Activated CD8-positive, alpha-beta T cell treated with anti-CD3 and anti-CD28 coated beads for 36 hours (primary cell): ENCODE measurements at regions not wholly inside any gene's neighbourhood (a gene's known extent, or its start where the extent isn't known, plus 50 kb on each side); places are given as distances from the start of the nearest gene placed in this dataset.

Source experiments
- ATAC-seq: fragments of 200-7000 bp; cut with Tn5 transposase; one replicate; pipeline ENCODE4 v1.10.0; 2021; ENCODE audit warnings: mild to moderate bottlenecking, moderate library complexity
- CTCF ChIA-PET: fragments of 350-600 bp; sonication (Branson Sonifier 250); formaldehyde crosslinking; loops from one replicate; lab custom pipeline; 2021; ENCODE audit warnings: antibody characterized with exemption; lab: Charles Lee
- POLR2A ChIA-PET: fragments of 350-600 bp; sonication (Branson Sonifier 250); formaldehyde crosslinking; loops from one replicate; lab custom pipeline; 2021; ENCODE audit warnings: antibody characterized with exemption; lab: Charles Lee
- DNase-seq: peaks from one replicate; pipeline ENCODE4 v3.0.0-alpha.2; 2020
- H3K27ac Mint-ChIP-seq: one replicate; pipeline ENCODE4 v1.8.0; 2021; ENCODE audit warnings: mild to moderate bottlenecking, mixed read lengths
- H3K27me3 Mint-ChIP-seq: one replicate; pipeline ENCODE4 v1.8.0; 2021; ENCODE audit warnings: mixed read lengths
- H3K36me3 Mint-ChIP-seq: one replicate; pipeline ENCODE4 v1.8.0; 2021; ENCODE audit warnings: low read depth, mixed read lengths
- H3K4me1 Mint-ChIP-seq: one replicate; pipeline ENCODE4 v1.8.0; 2021; ENCODE audit warnings: low read depth, mixed read lengths
- H3K4me3 Mint-ChIP-seq: one replicate; pipeline ENCODE4 v1.8.0; 2021; ENCODE audit warnings: mild to moderate bottlenecking, moderate library complexity, mixed read lengths
- H3K9me3 Mint-ChIP-seq: one replicate; pipeline ENCODE4 v1.8.0; 2021; ENCODE audit warnings: mixed read lengths
- CTCF ChIP-seq: fragments of 200-600 bp; IDR thresholded peaks from one replicate; pipeline ENCODE4 v1.8.0; 2022; ENCODE audit warnings: antibody characterized with exemption, mild to moderate bottlenecking
- intact Hi-C: fragments of 100-400 bp; cut with micrococcal nuclease; formaldehyde crosslinking; loops from one replicate; pipeline ENCODE4 v1.10.0; 2022

GRCh38 chr12:12017135-12017581 is 53.6 kb upstream of the BCL2L14 start:
- ChIA-PET POLR2A (interaction anchor here (1.2 kb wide), 1 partner anchor 435 kb away, joined by 3 read pairs; no protein-coding TSS in a partner anchor), CTCF (interaction anchor here (0.9 to 1.0 kb wide), 3 partner anchors 8 to 16 kb away, joined by 3 to 7 read pairs (median 4); no protein-coding TSS in a partner anchor)
- Mint-ChIP-seq H3K27me3 (no peaks in the 10 kb centered on the region), H3K9me3 (peaks cover 1% of the 10 kb centered on the region), H3K4me3 (no peak overlapping the region), H3K27ac (peak overlapping the region; percentile 90), H3K4me1 (peaks cover 48% of the 10 kb centered on the region), H3K36me3 (no peaks in the 10 kb centered on the region)
- peak; percentile 72 for ATAC-seq
- intact Hi-C loops = no loop called here
- no peak for TF ChIP-seq CTCF
- DNase-seq = no peak

- no peak overlapping the region for H3K4me3 Mint-ChIP-seq
- intact Hi-C loops = no loop called here
- H3K9me3 Mint-ChIP-seq = peaks cover 1% of the 10 kb centered on the region
- ATAC-seq = no peak
- DNase-seq = no peak
- no peak for TF ChIP-seq CTCF
- H3K36me3 Mint-ChIP-seq = no peaks in the 10 kb centered on the region
- ChIA-PET POLR2A (interaction anchor here (1.2 kb wide), 2 partner anchors 153 to 436 kb away, joined by 3 read pairs; no protein-coding TSS in a partner anchor), CTCF (interaction anchor here (0.9 to 1.0 kb wide), 3 partner anchors 9 to 15 kb away, joined by 3 to 7 read pairs (median 4); no protein-coding TSS in a partner anchor)
- H3K27me3 Mint-ChIP-seq = no peaks in the 10 kb centered on the region
- H3K4me1 Mint-ChIP-seq = peaks cover 43% of the 10 kb centered on the region
- H3K27ac Mint-ChIP-seq = no peak overlapping the region
These were observed 52.9 kb upstream of the BCL2L14 start for GRCh38 chr12:12017798-12018197.

- POLR2A ChIA-PET = interaction anchor here (1.2 kb wide), 2 partner anchors 154 to 437 kb away, joined by 3 read pairs; no protein-coding TSS in a partner anchor
- no peaks in the 10 kb centered on the region for H3K36me3 Mint-ChIP-seq
- ATAC-seq (no peak), DNase-seq (no peak)
- intact Hi-C loops = no loop called here
- peaks cover 44% of the 10 kb centered on the region for H3K4me1 Mint-ChIP-seq
- TF ChIP-seq CTCF = no peak
- H3K9me3 Mint-ChIP-seq = peaks cover 1% of the 10 kb centered on the region
- CTCF ChIA-PET = interaction anchor here (1.0 kb wide), 1 partner anchor 11 kb away, joined by 7 read pairs; no protein-coding TSS in a partner anchor
- H3K27me3 Mint-ChIP-seq = no peaks in the 10 kb centered on the region
- peak overlapping the region; percentile 39 for H3K27ac Mint-ChIP-seq
- no peak overlapping the region for H3K4me3 Mint-ChIP-seq
These were observed 52.3 kb upstream of the BCL2L14 start for GRCh38 chr12:12018454-12018853.

- ATAC-seq (no peak), DNase-seq (no peak)
- H3K27ac Mint-ChIP-seq = no peak overlapping the region
- POLR2A ChIA-PET = interaction anchor here (1.0 kb wide), 1 partner anchor 10 kb away, joined by 5 read pairs; no protein-coding TSS in a partner anchor
- TF ChIP-seq CTCF = no peak
- H3K36me3 Mint-ChIP-seq = no peaks in the 10 kb centered on the region
- intact Hi-C loops = no loop called here
- H3K27me3 Mint-ChIP-seq = no peaks in the 10 kb centered on the region
- peaks cover 48% of the 10 kb centered on the region for H3K4me1 Mint-ChIP-seq
- CTCF ChIA-PET = no interaction called here
- no peak overlapping the region for H3K4me3 Mint-ChIP-seq
- H3K9me3 Mint-ChIP-seq = peaks cover 1% of the 10 kb centered on the region
These were observed 50.9 kb upstream of the BCL2L14 start for GRCh38 chr12:12019881-12020280.

GRCh38 chr12:12020762-12021161 is 50.0 kb upstream of the BCL2L14 start:
- DNase-seq (peak; percentile 41), ATAC-seq (peak; percentile 32)
- intact Hi-C loops = no loop called here
- Mint-ChIP-seq H3K4me3 (no peak overlapping the region), H3K4me1 (peaks cover 44% of the 10 kb centered on the region), H3K27ac (peak overlapping the region; percentile 53), H3K9me3 (peaks cover 1% of the 10 kb centered on the region), H3K36me3 (no peaks in the 10 kb centered on the region), H3K27me3 (no peaks in the 10 kb centered on the region)
- no peak for TF ChIP-seq CTCF
- POLR2A ChIA-PET = interaction anchor here (1.0 kb wide), 2 partner anchors 11 to 258 kb away, joined by 3 to 5 read pairs; no protein-coding TSS in a partner anchor
- CTCF ChIA-PET = interaction anchor here (1.5 kb wide), 1 partner anchor 11 kb away, joined by 3 read pairs; no protein-coding TSS in a partner anchor
